CD14-positive monocyte (primary cell): ENCODE measurements at regions not wholly inside any gene's neighbourhood (a gene's known extent, or its start where the extent isn't known, plus 50 kb on each side); places are given as distances from the start of the nearest gene placed in this dataset.

Experiments used
- DNase-seq, 3 donors: peaks; one replicate each; pipeline ENCODE4 v3.0.0-alpha.2; 2011 to 2022
- H2AFZ ChIP-seq: 2 replicates; pipeline ENCODE4 v1.6.0; 2012; ENCODE audit warnings: mild to moderate bottlenecking, low read depth, low read length, inconsistent platforms; ENCODE audit not compliant: insufficient read depth, poor library complexity, severe bottlenecking
- H3K27ac ChIP-seq, 2 donors: 1 replicate in 1 of 2; 2 replicates in 1 of 2; pipeline ENCODE4 v1.5.1; 2012 to 2013; ENCODE audit warnings: low read length in 2 of 2, control low read depth in 1 of 2, inconsistent platforms in 1 of 2, low read depth in 1 of 2, mild to moderate bottlenecking in 1 of 2
- H3K27me3 ChIP-seq, 2 donors: one replicate each; pipeline versions ENCODE4 v1.6.0 to v1.6.1; 2011 to 2013; ENCODE audit warnings: low read length in 2 of 2; ENCODE audit not compliant: control insufficient read depth in 2 of 2, insufficient read depth in 2 of 2
- H3K36me3 ChIP-seq, 2 donors: replicated peaks in 1 of 2; 1 replicate in 1 of 2; 2 replicates in 1 of 2; pipeline versions ENCODE4 v1.5.1 to v1.6.1; 2012 to 2013; ENCODE audit warnings: low read length in 2 of 2, control low read depth in 1 of 2, inconsistent platforms in 1 of 2, mild to moderate bottlenecking in 1 of 2; ENCODE audit not compliant: insufficient read depth in 2 of 2, control insufficient read depth in 1 of 2
- H3K4me1 ChIP-seq, 2 donors: 1 replicate in 1 of 2; 2 replicates in 1 of 2; pipeline versions ENCODE4 v1.5.1 to v1.6.1; 2012 to 2013; ENCODE audit warnings: low read length in 2 of 2, control low read depth in 1 of 2, inconsistent platforms in 1 of 2, mild to moderate bottlenecking in 1 of 2, moderate library complexity in 1 of 2; ENCODE audit not compliant: insufficient read depth in 2 of 2, control insufficient read depth in 1 of 2
- H3K4me2 ChIP-seq: replicated peaks from 2 replicates; pipeline ENCODE3; 2012; ENCODE audit warnings: low read length, moderate library complexity, mild to moderate bottlenecking; ENCODE audit not compliant: poor library complexity, severe bottlenecking; ENCODE audit errors: extremely low read depth
- H3K4me3 ChIP-seq, 3 experiments: fragments of 200-600 bp in 1 of 3; sonication (generic) in 1 of 3; replicated peaks in 1 of 3; 1 replicate in 2 of 3; 2 replicates in 1 of 3; pipeline ENCODE4 v1.5.1; 2011 to 2013; ENCODE audit warnings: low read length in 3 of 3, mild to moderate bottlenecking in 3 of 3, control low read depth in 2 of 3, low read depth in 2 of 3, inconsistent platforms in 1 of 3, moderate library complexity in 1 of 3
- H3K79me2 ChIP-seq: 2 replicates; pipeline ENCODE4 v1.6.0; 2012; ENCODE audit warnings: mild to moderate bottlenecking, control low read depth, inconsistent platforms, low read length, moderate library complexity; ENCODE audit not compliant: insufficient read depth
- H3K9ac ChIP-seq: 2 replicates; pipeline ENCODE4 v1.6.0; 2017; ENCODE audit warnings: low read length, mild to moderate bottlenecking; ENCODE audit not compliant: insufficient read depth, poor library complexity, severe bottlenecking
- H3K9me3 ChIP-seq, 2 donors: replicated peaks in 1 of 2; 1 replicate in 1 of 2; 2 replicates in 1 of 2; pipeline versions ENCODE4 v1.5.1 to v1.6.1; 2012 to 2013; ENCODE audit warnings: low read length in 2 of 2, control low read depth in 1 of 2; ENCODE audit not compliant: control insufficient read depth in 1 of 2, insufficient read depth in 1 of 2
- H4K20me1 ChIP-seq: 2 replicates; pipeline ENCODE4 v1.6.0; 2012; ENCODE audit warnings: mild to moderate bottlenecking, low read length, control low read depth, moderate library complexity; ENCODE audit not compliant: insufficient read depth
- H3K27ac Mint-ChIP-seq, 7 donors: one replicate each; pipeline ENCODE4 v1.8.0; 2020; ENCODE audit warnings: mild to moderate bottlenecking in 7 of 7, mixed read lengths in 7 of 7, moderate library complexity in 6 of 7, inconsistent platforms in 2 of 7
- H3K27me3 Mint-ChIP-seq, 3 donors: one replicate each; pipeline ENCODE4 v1.8.0; 2021 to 2022; ENCODE audit warnings: low read depth in 3 of 3, mild to moderate bottlenecking in 3 of 3, mixed read lengths in 3 of 3, moderate library complexity in 3 of 3, inconsistent platforms in 1 of 3
- H3K36me3 Mint-ChIP-seq, 2 donors: one replicate each; pipeline ENCODE4 v1.8.0; 2020; ENCODE audit warnings: mixed read lengths in 2 of 2, inconsistent platforms in 1 of 2, mild to moderate bottlenecking in 1 of 2
- H3K4me1 Mint-ChIP-seq: one replicate; pipeline ENCODE4 v1.8.0; 2020; ENCODE audit warnings: mild to moderate bottlenecking, mixed read lengths
- H3K4me3 Mint-ChIP-seq, 2 donors: one replicate each; pipeline ENCODE4 v1.8.0; 2020; ENCODE audit warnings: mild to moderate bottlenecking in 2 of 2, mixed read lengths in 2 of 2, moderate library complexity in 1 of 2
- H3K9me3 Mint-ChIP-seq, 7 donors: one replicate each; pipeline ENCODE4 v1.8.0; 2020 to 2022; ENCODE audit warnings: mixed read lengths in 7 of 7, mild to moderate bottlenecking in 6 of 7, moderate library complexity in 6 of 7, inconsistent platforms in 2 of 7
- CTCF ChIP-seq: fragments of 200-600 bp; IDR thresholded peaks from one replicate; pipeline ENCODE4 v1.8.0; 2022; ENCODE audit warnings: antibody characterized with exemption, mild to moderate bottlenecking
- intact Hi-C, 2 donors: fragments of 100-400 bp; cut with micrococcal nuclease; formaldehyde crosslinking; loops; one replicate each; pipeline versions ENCODE4 v1.15.0 to v1.15.1; 2023

- Histone ChIP-seq H3K4me3 (no peak overlapping the region), H3K4me1 (no peaks in the 10 kb centered on the region), H3K9ac (no peak overlapping the region), H3K36me3 (no peaks in the 10 kb centered on the region), H4K20me1 (no peaks in the 10 kb centered on the region), H3K9me3 (no peaks in the 10 kb centered on the region), H3K79me2 (no peaks in the 10 kb centered on the region), H3K4me2 (no peak overlapping the region), H3K27ac (no peak overlapping the region), H3K27me3 (no peaks in the 10 kb centered on the region), H2AFZ (no peak overlapping the region)
- peaks cover 0 to 2% (median 0%) of the 10 kb centered on the region in 3 donors for H3K27me3 Mint-ChIP-seq
- DNase-seq = no peak
- no peaks in the 10 kb centered on the region for H3K36me3 Mint-ChIP-seq
- H3K27ac Mint-ChIP-seq = no peak overlapping the region
- intact Hi-C loops = no loop called here
- TF ChIP-seq CTCF = no peak
- H3K4me1 Mint-ChIP-seq = no peaks in the 10 kb centered on the region
- peaks cover 0 to 4% (median 0%) of the 10 kb centered on the region in 7 donors for H3K9me3 Mint-ChIP-seq
- no peak overlapping the region for H3K4me3 Mint-ChIP-seq
These were observed 972.4 kb upstream of the ACO1 start for GRCh38 chr9:31412081-31412480.

GRCh38 chr9:31415164-31415563 lies 969.3 kb upstream of the ACO1 start:
- no peaks in the 10 kb centered on the region for H3K36me3 ChIP-seq
- intact Hi-C loops = no loop called here
- no peaks in the 10 kb centered on the region for H3K4me1 Mint-ChIP-seq

More at GRCh38 chr9:31415164-31415563, 969.3 kb upstream of the ACO1 start:
- Histone ChIP-seq H3K4me1 (no peaks in the 10 kb centered on the region), H3K79me2 (no peaks in the 10 kb centered on the region), H3K27ac (no peak overlapping the region), H3K9me3 (peaks cover 0 to 2% of the 10 kb centered on the region in 2 donors), H3K4me3 (no peak overlapping the region), H3K27me3 (no peaks in the 10 kb centered on the region), H3K9ac (no peak overlapping the region), H4K20me1 (no peaks in the 10 kb centered on the region), H3K4me2 (no peak overlapping the region), H2AFZ (no peak overlapping the region)
- H3K27me3 Mint-ChIP-seq = peaks cover 0 to 2% (median 0%) of the 10 kb centered on the region in 3 donors
- no peak overlapping the region for H3K4me3 Mint-ChIP-seq
- H3K27ac Mint-ChIP-seq = no peak overlapping the region
- H3K9me3 Mint-ChIP-seq = peaks cover 0 to 6% (median 2%) of the 10 kb centered on the region in 7 donors
- H3K36me3 Mint-ChIP-seq = no peaks in the 10 kb centered on the region
- no peak for TF ChIP-seq CTCF
- DNase-seq = no peak
